HEK293 (cell line): ENCODE measurements at regions not wholly inside any gene's neighbourhood (a gene's known extent, or its start where the extent isn't known, plus 50 kb on each side); places are given as distances from the start of the nearest gene placed in this dataset.
A peak's percentile ranks its signal among the peaks of the same experiment; 100 is the strongest.

Experiments
- CTCF ChIA-PET: fragments of 350-600 bp; formaldehyde crosslinking; extraction: SDS; loops from one replicate; lab custom pipeline; 2021; ENCODE audit warnings: antibody characterized with exemption; lab: Yijun Ruan, JAX
- POLR2A ChIA-PET: fragments of 300-600 bp; formaldehyde crosslinking; extraction: SDS; loops from one replicate; lab custom pipeline; 2020; ENCODE audit warnings: antibody characterized with exemption, inconsistent platforms; lab: Yijun Ruan, JAX
- H3K27ac ChIP-seq: fragments of 200-500 bp; sonication (Bioruptor generic); 2 replicates; pipeline ENCODE4 v1.5.1; 2014; ENCODE audit warnings: low read depth, low read length, control low read depth, inconsistent platforms; ENCODE audit errors: extremely low read depth
- H3K36me3 ChIP-seq, 2 experiments: fragments of 200-500 bp in 1 of 2; sonication (Bioruptor generic) in 1 of 2; 1 replicate in 1 of 2; 2 replicates in 1 of 2; pipeline ENCODE4 v1.5.1; 2014 to 2017; ENCODE audit warnings: inconsistent platforms in 2 of 2, low read length in 2 of 2; ENCODE audit not compliant: control insufficient read depth in 2 of 2, insufficient read depth in 1 of 2
- H3K4me1 ChIP-seq: fragments of 200-500 bp; sonication (Bioruptor generic); 2 replicates; pipeline ENCODE4 v1.5.1; 2014; ENCODE audit warnings: mild to moderate bottlenecking, low read length, inconsistent platforms; ENCODE audit not compliant: control insufficient read depth, insufficient read depth
- H3K4me3 ChIP-seq: 2 replicates; pipeline ENCODE4 v1.5.1; 2011; ENCODE audit warnings: low read depth, mild to moderate bottlenecking, control low read depth, low read length, moderate library complexity
- H3K9me3 ChIP-seq: fragments of 200-500 bp; sonication (Bioruptor generic); 2 replicates; pipeline ENCODE4 v1.5.1; 2014; ENCODE audit warnings: low read depth, low read length, inconsistent platforms; ENCODE audit not compliant: control insufficient read depth, insufficient read depth
- BCL6B ChIP-seq: fragments of 450-650 bp; formaldehyde crosslinking; IDR thresholded peaks from 2 replicates; pipeline ENCODE4 v1.5.1; 2017; ENCODE audit warnings: missing biosample characterization, missing genetic modification characterization
- GLIS1 ChIP-seq: fragments of 450-650 bp; formaldehyde crosslinking; IDR thresholded peaks from 2 replicates; pipeline ENCODE4 v1.5.1; 2016; ENCODE audit warnings: missing biosample characterization, missing genetic modification characterization
- GLIS2 ChIP-seq: fragments of 450-650 bp; formaldehyde crosslinking; IDR thresholded peaks from 2 replicates; pipeline ENCODE4 v1.5.1; 2016; ENCODE audit warnings: missing biosample characterization, missing genetic modification characterization
- KLF1 ChIP-seq: fragments of 450-650 bp; formaldehyde crosslinking; IDR thresholded peaks from 2 replicates; pipeline ENCODE4 v1.5.1; 2016; ENCODE audit warnings: missing biosample characterization, missing genetic modification characterization
- KLF17 ChIP-seq: fragments of 450-650 bp; formaldehyde crosslinking; IDR thresholded peaks from 2 replicates; pipeline ENCODE4 v1.5.1; 2016; ENCODE audit warnings: missing biosample characterization, missing genetic modification characterization
- KLF9 ChIP-seq: fragments of 450-650 bp; formaldehyde crosslinking; IDR thresholded peaks from 2 replicates; pipeline ENCODE4 v1.5.1; 2016; ENCODE audit warnings: missing biosample characterization, missing genetic modification characterization, low read depth
- PRDM10 ChIP-seq: fragments of 450-650 bp; formaldehyde crosslinking; IDR thresholded peaks from 2 replicates; pipeline ENCODE4 v1.5.1; 2016; ENCODE audit warnings: missing biosample characterization, missing genetic modification characterization
- WT1 ChIP-seq: fragments of 450-650 bp; formaldehyde crosslinking; IDR thresholded peaks from 2 replicates; pipeline ENCODE4 v1.5.1; 2016; ENCODE audit warnings: missing biosample characterization, missing genetic modification characterization
- ZBTB48 ChIP-seq: fragments of 450-650 bp; formaldehyde crosslinking; IDR thresholded peaks from 2 replicates; pipeline ENCODE4 v1.5.1; 2016; ENCODE audit warnings: missing biosample characterization, missing genetic modification characterization
- ZNF132 ChIP-seq: fragments of 450-650 bp; formaldehyde crosslinking; IDR thresholded peaks from 2 replicates; pipeline ENCODE4 v1.5.1; 2017; ENCODE audit warnings: missing biosample characterization, missing genetic modification characterization, borderline replicate concordance
- ZNF223 ChIP-seq: fragments of 450-650 bp; formaldehyde crosslinking; IDR thresholded peaks from 2 replicates; pipeline ENCODE4 v1.5.1; 2016; ENCODE audit warnings: missing biosample characterization, missing genetic modification characterization
- ZNF449 ChIP-seq: fragments of 450-650 bp; formaldehyde crosslinking; IDR thresholded peaks from 2 replicates; pipeline ENCODE4 v1.5.1; 2017; ENCODE audit warnings: missing biosample characterization, mild to moderate bottlenecking, missing genetic modification characterization, moderate library complexity
- ZNF549 ChIP-seq: fragments of 450-650 bp; IDR thresholded peaks from 2 replicates; pipeline ENCODE4 v1.5.1; 2018; ENCODE audit warnings: missing biosample characterization, missing genetic modification characterization, mild to moderate bottlenecking, inconsistent platforms, moderate library complexity
- ZNF596 ChIP-seq: fragments of 450-650 bp; IDR thresholded peaks from 2 replicates; pipeline ENCODE4 v1.5.0; 2018; ENCODE audit warnings: missing biosample characterization, mild to moderate bottlenecking, missing genetic modification characterization, moderate library complexity
- ZNF610 ChIP-seq: fragments of 450-650 bp; formaldehyde crosslinking; IDR thresholded peaks from 2 replicates; pipeline ENCODE4 v1.5.1; 2016; ENCODE audit warnings: missing biosample characterization, missing genetic modification characterization, borderline replicate concordance
- ZNF768 ChIP-seq: fragments of 450-650 bp; formaldehyde crosslinking; IDR thresholded peaks from 2 replicates; pipeline ENCODE4 v1.5.1; 2018; ENCODE audit warnings: missing biosample characterization, mild to moderate bottlenecking, missing genetic modification characterization
- ZNF776 ChIP-seq: fragments of 450-650 bp; formaldehyde crosslinking; IDR thresholded peaks from 2 replicates; pipeline ENCODE4 v1.5.0; 2017; ENCODE audit warnings: missing biosample characterization, missing genetic modification characterization, borderline replicate concordance
- ZNF791 ChIP-seq: fragments of 450-650 bp; formaldehyde crosslinking; IDR thresholded peaks from 2 replicates; pipeline ENCODE4 v1.5.1; 2016; ENCODE audit warnings: missing biosample characterization, missing genetic modification characterization
- ZNF843 ChIP-seq: fragments of 450-650 bp; formaldehyde crosslinking; IDR thresholded peaks from 2 replicates; pipeline ENCODE4 v1.5.1; 2016; ENCODE audit warnings: missing biosample characterization, missing genetic modification characterization
- ZSCAN16 ChIP-seq: fragments of 450-650 bp; formaldehyde crosslinking; IDR thresholded peaks from 2 replicates; pipeline ENCODE4 v1.5.1; 2016; ENCODE audit warnings: missing biosample characterization, missing genetic modification characterization
- ZXDB ChIP-seq: fragments of 450-650 bp; formaldehyde crosslinking; IDR thresholded peaks from 2 replicates; pipeline ENCODE4 v1.5.1; 2016; ENCODE audit warnings: missing biosample characterization, missing genetic modification characterization
- TF ChIP-seq, protein P1 (sequence below): fragments of 450-650 bp; formaldehyde crosslinking; IDR thresholded peaks from 2 replicates; pipeline ENCODE4 v1.5.1; 2016; ENCODE audit warnings: missing biosample characterization, missing genetic modification characterization
- TF ChIP-seq, protein P2 (sequence below): fragments of 450-650 bp; formaldehyde crosslinking; IDR thresholded peaks from 2 replicates; pipeline ENCODE4 v1.5.1; 2016; ENCODE audit warnings: missing biosample characterization, missing genetic modification characterization, borderline replicate concordance

DNA sequence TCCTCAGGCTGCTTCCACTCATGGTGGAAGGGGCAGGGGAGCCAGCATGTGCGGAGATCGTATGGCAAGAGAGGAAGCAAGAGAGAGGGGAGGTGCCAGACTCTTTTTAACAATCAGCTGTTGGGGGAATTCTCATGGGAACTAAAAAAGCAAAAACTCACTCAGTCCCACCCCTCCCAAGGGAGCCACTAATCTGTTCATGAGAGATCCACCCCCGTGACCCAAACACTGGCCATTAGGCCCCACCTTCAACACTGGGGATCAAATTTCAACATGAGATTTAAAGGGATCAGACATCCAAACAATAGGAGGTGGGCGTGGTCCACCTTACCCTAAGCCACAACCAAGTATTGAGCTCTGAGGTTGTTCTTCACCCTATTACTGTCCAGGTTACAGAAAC lies 375.1 kb downstream of the GRIN2B start:
- POLR2A ChIA-PET = no interaction called here
- no peak overlapping the region for H3K4me3 ChIP-seq
- no peak for TF ChIP-seq KLF9 (tag by site-specific recombination)
- TF ChIP-seq PRDM10 (tag by site-specific recombination) = peak; percentile 72
- TF ChIP-seq WT1 (tag by site-specific recombination) = no peak
- TF ChIP-seq ZNF449 (tag by site-specific recombination) = no peak
- no peak for TF ChIP-seq ZNF132 (tag by site-specific recombination)
- peak; percentile 66 for TF ChIP-seq KLF1 (tag by site-specific recombination)
- TF ChIP-seq, protein P1, sequence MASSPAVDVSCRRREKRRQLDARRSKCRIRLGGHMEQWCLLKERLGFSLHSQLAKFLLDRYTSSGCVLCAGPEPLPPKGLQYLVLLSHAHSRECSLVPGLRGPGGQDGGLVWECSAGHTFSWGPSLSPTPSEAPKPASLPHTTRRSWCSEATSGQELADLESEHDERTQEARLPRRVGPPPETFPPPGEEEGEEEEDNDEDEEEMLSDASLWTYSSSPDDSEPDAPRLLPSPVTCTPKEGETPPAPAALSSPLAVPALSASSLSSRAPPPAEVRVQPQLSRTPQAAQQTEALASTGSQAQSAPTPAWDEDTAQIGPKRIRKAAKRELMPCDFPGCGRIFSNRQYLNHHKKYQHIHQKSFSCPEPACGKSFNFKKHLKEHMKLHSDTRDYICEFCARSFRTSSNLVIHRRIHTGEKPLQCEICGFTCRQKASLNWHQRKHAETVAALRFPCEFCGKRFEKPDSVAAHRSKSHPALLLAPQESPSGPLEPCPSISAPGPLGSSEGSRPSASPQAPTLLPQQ = no peak
- no peak for TF ChIP-seq GLIS1
- no peak for TF ChIP-seq ZNF791 (tag by site-specific recombination)
- TF ChIP-seq ZSCAN16 (tag by site-specific recombination) = no peak
- TF ChIP-seq ZNF549 (tag by site-specific recombination) = no peak
- TF ChIP-seq ZNF610 (tag by site-specific recombination) = no peak
- TF ChIP-seq ZNF596 (tag by site-specific recombination) = no peak
- TF ChIP-seq ZNF843 (tag by site-specific recombination) = no peak
- no peak for TF ChIP-seq ZNF223 (tag by site-specific recombination)
- TF ChIP-seq, protein P2, sequence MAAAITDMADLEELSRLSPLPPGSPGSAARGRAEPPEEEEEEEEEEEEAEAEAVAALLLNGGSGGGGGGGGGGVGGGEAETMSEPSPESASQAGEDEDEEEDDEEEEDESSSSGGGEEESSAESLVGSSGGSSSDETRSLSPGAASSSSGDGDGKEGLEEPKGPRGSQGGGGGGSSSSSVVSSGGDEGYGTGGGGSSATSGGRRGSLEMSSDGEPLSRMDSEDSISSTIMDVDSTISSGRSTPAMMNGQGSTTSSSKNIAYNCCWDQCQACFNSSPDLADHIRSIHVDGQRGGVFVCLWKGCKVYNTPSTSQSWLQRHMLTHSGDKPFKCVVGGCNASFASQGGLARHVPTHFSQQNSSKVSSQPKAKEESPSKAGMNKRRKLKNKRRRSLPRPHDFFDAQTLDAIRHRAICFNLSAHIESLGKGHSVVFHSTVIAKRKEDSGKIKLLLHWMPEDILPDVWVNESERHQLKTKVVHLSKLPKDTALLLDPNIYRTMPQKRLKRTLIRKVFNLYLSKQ = no peak
- no peak for TF ChIP-seq ZXDB (tag by site-specific recombination)
- TF ChIP-seq ZNF768 = no peak
- TF ChIP-seq ZNF776 (tag by site-specific recombination) = no peak
- no peak for TF ChIP-seq BCL6B
- TF ChIP-seq GLIS2 (tag by site-specific recombination) = no peak
- peak; percentile 60; the same call in 1 of the 2 replicates for TF ChIP-seq KLF17 (tag by site-specific recombination)
- TF ChIP-seq ZBTB48 (tag by site-specific recombination) = no peak
- H3K4me1 ChIP-seq = no peaks in the 10 kb centered on the region
- H3K9me3 ChIP-seq = no peaks in the 10 kb centered on the region
- CTCF ChIA-PET = interaction anchor here (0.6 to 0.7 kb wide), 2 partner anchors 60 to 328 kb away, joined by 4 to 5 read pairs; no protein-coding TSS in a partner anchor
- H3K36me3 ChIP-seq = no peaks in the 10 kb centered on the region
- H3K27ac ChIP-seq = no peak overlapping the region
